Omental fat pad (tissue), 3 donors: ENCODE measurements at regions not wholly inside any gene's neighbourhood (a gene's known extent, or its start where the extent isn't known, plus 50 kb on each side); places are given as distances from the start of the nearest gene placed in this dataset.

Source experiments
- ATAC-seq: fragments of 150-250 bp; one replicate; pipeline ENCODE4 v1.9.1; 2016; ENCODE audit warnings: mild to moderate bottlenecking, moderate library complexity; ENCODE audit not compliant: low FRiP score
- DNase-seq: peaks from one replicate; pipeline ENCODE4 v3.0.0-alpha.2; 2019; ENCODE audit warnings: low spot score
- CTCF ChIP-seq, 3 donors: fragments of 450-650 bp; IDR thresholded peaks; one replicate each; pipeline ENCODE4 v1.5.1; 2016 to 2017; ENCODE audit warnings: antibody characterized with exemption in 3 of 3, mild to moderate bottlenecking in 3 of 3, moderate library complexity in 2 of 3

DNA sequence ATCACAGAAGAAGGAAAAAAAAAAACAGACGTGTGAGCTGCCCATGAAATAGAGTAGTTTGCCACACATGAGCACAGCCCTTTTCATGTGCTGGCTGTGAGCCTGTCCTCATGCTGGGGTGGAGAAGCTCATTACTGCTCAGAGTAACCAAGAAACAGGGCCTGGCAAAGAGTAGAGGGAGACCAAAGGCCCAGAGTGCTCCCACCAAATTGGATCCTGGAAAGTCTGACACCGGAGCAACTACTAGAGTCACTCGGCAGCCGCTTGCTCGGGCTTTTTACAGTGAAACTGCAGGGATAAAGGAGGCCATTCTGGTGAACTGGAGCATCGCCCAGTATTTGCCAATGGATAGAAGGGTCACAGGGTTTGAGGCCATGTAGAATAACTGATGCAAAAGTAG, 64.4 kb upstream of the BARHL2 start:
- TF ChIP-seq CTCF (IDR thresholded peaks at IDR 0.05): no peak
- DNase-seq: no peak
- ATAC-seq: no peak

DNA sequence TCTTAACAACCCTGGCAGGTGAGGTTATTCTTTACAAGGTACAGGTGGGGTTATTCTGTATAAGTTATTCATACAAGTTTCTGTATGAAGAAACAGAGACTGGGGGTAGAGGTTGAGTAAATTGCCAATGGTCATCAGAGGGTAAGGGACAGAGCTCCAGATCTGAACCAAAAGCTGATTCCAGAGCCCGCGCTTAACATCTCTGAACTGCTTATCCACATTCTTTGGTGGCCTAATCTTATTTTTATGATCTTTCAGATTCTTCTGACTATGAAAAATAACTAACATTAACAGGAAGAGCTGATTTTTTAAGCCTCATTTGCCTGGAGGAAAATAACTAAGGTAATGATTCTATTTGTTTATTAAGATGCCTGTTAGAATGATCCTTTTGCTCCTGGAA, 63.9 kb upstream of the BARHL2 start:
- no peak for ATAC-seq
- no peak for DNase-seq
- TF ChIP-seq CTCF (IDR thresholded peaks at IDR 0.05): no peak

DNA sequence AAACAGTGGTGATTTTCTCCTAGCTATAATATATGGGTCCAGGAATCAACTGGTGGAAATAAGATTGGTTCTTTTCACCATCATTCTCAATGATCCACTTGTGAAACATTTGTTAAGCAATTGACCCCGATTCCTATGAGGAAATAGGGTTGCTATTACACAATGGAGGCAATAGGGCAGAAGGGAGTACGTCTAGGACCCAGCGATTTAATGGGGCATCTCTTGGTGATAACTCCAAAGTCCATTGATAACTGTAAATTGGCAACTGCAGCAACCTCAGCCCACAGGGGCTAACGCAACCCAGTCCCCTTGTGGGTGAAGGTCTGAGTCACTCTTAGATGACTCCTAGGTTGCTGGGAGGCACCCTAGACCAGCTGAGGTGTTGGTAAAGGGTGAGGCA, 62.5 kb upstream of the BARHL2 start:
- no peak for ATAC-seq
- TF ChIP-seq CTCF (IDR thresholded peaks at IDR 0.05): no peak
- DNase-seq: no peak

DNA sequence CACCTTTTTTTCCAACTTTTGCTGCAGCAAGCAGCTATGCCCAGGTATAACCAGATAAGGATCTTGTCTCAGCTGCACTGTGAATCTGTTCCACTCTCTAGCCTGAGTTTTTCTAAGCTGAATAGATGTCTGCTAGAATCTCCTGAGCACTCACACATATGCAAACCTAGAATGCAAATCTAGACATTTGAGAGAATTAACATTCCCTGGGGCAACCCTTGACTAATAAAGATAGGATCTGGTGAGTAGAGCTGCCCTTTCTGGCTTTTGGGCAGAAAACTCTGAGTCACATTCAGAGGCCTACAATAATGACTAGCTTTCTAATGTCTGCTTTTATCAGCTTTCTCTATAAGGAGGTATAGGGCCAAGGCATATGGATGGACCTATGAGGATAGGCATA, 61.4 kb upstream of the BARHL2 start:
- TF ChIP-seq CTCF (IDR thresholded peaks at IDR 0.05): no peak
- DNase-seq: no peak
- no peak for ATAC-seq

DNA sequence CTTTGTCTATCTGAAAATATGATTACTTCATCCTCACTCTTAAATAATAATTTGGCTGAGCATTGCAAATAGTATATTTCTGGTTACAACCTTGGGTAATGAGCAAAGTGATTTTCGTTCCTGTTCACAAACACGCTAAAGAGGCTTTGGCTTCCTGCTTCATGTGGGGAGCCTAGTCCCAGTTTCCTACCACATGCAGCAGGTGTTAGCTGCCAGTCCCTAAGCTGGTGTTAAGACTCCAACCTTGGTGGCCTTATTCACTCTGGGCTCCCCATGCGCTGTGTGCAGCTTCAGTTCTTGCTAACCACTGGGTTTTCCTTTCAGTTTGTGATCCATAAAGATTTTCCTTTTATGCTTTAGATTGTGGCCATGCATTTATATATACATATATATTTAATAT, 56.7 kb upstream of the BARHL2 start:
- TF ChIP-seq CTCF (IDR thresholded peaks at IDR 0.05): no peak
- DNase-seq: no peak
- no peak for ATAC-seq

DNA sequence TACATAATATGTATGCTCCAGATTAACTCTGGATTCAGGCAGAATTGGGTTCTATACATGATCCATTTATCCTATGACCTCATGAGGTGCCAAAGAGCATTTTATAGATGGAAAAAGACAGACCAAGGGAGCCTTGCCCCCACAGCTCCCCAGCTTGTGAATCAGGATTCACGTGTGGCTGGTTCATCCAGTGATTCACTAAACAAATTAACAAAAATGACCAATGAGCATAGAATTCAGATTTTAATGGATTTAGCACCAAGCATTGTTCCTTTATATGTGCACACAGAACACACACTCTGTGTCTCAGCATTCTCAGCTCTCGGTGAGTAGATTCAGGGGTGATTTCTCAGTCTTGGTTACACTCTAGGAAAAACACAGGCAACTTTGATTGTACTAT, 51.7 kb upstream of the BARHL2 start:
- TF ChIP-seq CTCF (IDR thresholded peaks at IDR 0.05): no peak
- no peak for DNase-seq
- ATAC-seq: no peak

DNA sequence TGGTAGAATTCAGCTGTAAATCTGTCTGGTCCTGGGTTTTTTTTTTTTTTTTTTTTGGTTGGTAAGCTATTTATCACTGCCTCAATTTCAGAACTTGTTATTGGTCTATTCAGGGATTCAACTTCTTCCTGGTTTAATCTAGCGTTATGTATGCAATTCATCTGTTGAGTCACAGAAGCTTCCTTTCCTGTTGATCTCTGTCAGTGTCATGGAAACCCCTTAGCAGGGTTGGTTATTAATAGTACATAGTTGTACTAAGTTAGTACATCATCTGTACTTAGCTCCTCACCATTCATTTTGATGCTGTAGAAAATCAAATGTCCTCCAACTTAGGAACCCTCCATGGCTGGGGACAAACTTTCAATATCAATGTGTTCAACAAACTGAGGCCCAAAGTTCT, 51.0 kb upstream of the BARHL2 start:
- ATAC-seq: no peak
- no peak for TF ChIP-seq CTCF (IDR thresholded peaks at IDR 0.05)
- no peak for DNase-seq
